Mucosa of rectum (tissue), 2 donors: ENCODE measurements at regions not wholly inside any gene's neighbourhood (a gene's known extent, or its start where the extent isn't known, plus 50 kb on each side); places are given as distances from the start of the nearest gene placed in this dataset.

Source experiments
- H3K27ac ChIP-seq, 2 donors: one replicate each; pipeline ENCODE4 v1.7.0; 2013; ENCODE audit warnings: inconsistent platforms in 2 of 2, low read depth in 2 of 2, low read length in 2 of 2
- H3K27me3 ChIP-seq, 2 donors: one replicate each; pipeline ENCODE4 v1.7.0; 2013; ENCODE audit warnings: low read length in 2 of 2; ENCODE audit not compliant: control insufficient read depth in 2 of 2, insufficient read depth in 2 of 2
- H3K36me3 ChIP-seq, 2 donors: one replicate each; pipeline ENCODE4 v1.7.0; 2013; ENCODE audit warnings: low read length in 2 of 2; ENCODE audit not compliant: control insufficient read depth in 2 of 2, insufficient read depth in 2 of 2
- H3K4me1 ChIP-seq, 2 donors: one replicate each; pipeline ENCODE4 v1.7.0; 2013; ENCODE audit warnings: low read length in 2 of 2, mild to moderate bottlenecking in 1 of 2; ENCODE audit not compliant: control insufficient read depth in 2 of 2, insufficient read depth in 2 of 2
- H3K4me3 ChIP-seq, 2 donors: one replicate each; pipeline ENCODE4 v1.7.0; 2013; ENCODE audit warnings: low read length in 2 of 2
- H3K9ac ChIP-seq, 2 donors: one replicate each; pipeline ENCODE4 v1.7.0; 2013; ENCODE audit warnings: low read length in 2 of 2, low read depth in 1 of 2, mild to moderate bottlenecking in 1 of 2
- H3K9me3 ChIP-seq, 2 donors: one replicate each; pipeline ENCODE4 v1.7.0; 2013; ENCODE audit warnings: low read length in 2 of 2; ENCODE audit not compliant: control insufficient read depth in 2 of 2
- donor health status: healthy.
- donor health status: Normal muscosa, but diverticular disease.

DNA sequence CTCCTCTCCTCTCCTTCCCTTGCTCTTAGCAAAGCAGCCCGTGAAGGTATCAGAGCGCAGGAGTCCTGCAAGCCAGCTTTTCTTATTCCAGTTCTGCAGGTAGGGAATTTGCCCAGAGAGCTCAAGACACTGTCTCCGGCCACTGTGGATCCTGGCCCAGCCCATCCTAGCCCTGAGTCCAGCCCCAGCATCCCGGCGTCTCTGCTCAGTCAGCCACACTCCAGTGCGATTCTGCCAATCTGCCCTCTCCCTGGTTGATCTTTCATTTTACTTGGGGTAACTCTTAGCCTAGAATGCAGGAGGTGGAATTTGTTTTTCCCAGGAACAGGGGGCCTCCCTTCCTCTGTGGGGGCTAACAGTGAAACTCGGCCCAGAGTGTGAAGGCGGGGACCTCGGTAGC is 176.9 kb upstream of the GSE1 start:
- peak overlapping the region; percentile 15 to 74 for H3K9ac ChIP-seq
- H3K4me3 ChIP-seq = peak overlapping the region in 1 of 2 donors; percentile 11

DNA sequence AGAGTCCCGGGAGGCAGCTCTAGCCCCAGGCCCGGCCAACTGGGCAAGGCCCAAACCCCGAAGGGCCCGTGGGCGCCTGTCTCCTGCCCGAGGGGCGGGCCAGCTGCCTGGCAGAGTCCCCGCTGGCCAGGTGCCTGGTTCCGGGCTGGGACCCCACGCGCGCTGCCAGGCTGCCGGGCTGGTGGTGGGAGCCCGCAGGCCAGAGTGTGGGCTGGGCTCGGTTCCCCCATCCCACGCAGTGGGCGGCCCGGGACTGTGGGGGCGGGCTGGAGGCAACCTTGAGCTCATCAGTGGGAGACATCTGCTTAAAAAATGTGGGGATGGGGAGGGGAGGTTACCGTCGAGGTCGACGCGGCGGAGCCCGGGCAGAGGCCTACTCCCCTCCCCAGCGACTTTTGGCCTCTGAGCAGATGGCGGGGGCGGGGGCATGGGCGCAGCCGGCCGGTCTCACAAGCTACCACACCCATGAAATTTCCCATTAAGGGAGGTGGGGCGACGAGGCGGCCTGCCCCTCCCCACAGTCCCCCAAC is 176.4 kb upstream of the GSE1 start:
- no peaks in the 10 kb centered on the region for H3K36me3 ChIP-seq
- H3K4me3 ChIP-seq = peak overlapping the region in 1 of 2 donors; percentile 11
- peak overlapping the region; percentile 91 to 95 for H3K27ac ChIP-seq
- H3K4me1 ChIP-seq = peaks cover 39 to 42% of the 10 kb centered on the region in 2 donors
- H3K27me3 ChIP-seq = no peaks in the 10 kb centered on the region
- peak overlapping the region; percentile 15 to 74 for H3K9ac ChIP-seq
- H3K9me3 ChIP-seq = no peaks in the 10 kb centered on the region

More for the DNA sequence above, 176.9 kb upstream of the GSE1 start:
- no peaks in the 10 kb centered on the region for H3K27me3 ChIP-seq
- H3K4me1 ChIP-seq = peaks cover 39 to 42% of the 10 kb centered on the region in 2 donors
- no peaks in the 10 kb centered on the region for H3K36me3 ChIP-seq
- no peaks in the 10 kb centered on the region for H3K9me3 ChIP-seq
- peak overlapping the region; percentile 91 to 95 for H3K27ac ChIP-seq

DNA sequence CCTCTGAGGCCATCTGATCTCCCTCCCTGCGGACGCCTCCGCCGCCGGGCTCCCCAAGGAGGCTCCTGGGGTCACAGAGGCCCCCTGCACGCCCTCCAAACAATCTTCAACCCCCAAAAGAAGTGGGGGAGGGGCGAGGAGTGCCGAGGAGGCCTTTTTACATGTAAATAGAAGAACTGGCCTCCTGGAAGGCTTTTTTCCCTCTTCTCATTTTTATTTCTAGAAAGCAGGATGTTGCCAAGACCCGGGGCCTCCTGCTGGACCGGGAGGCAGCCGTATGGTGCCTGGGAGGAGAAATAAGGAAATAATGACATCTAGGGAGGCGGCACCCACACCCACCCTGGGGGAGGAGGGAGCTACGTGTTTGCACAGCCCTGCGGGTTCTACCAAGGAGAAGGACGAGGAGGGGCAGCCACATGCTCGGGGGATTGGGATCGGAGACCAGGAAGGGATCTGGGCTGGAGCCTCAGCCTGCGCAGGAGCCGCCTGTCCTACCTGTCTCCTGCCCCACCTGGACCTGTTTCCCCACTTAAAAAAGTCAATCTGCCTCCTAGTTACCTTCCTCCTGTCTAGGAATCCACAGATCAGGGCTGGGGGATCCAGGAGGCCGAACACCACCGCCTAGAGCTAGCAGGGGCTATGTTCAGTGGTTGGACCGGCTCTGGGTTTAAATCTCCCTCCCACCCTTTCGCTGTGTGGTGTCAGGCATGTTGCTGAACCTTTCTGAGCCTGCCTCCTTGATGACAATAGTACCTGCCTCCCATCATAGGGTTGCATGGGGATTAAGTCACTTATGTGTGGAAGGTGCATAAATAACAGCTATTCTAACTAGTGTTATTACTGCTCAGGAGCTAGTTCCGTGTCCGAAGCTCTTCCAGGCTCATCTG is 175.7 kb upstream of the GSE1 start:
- peak overlapping the region; percentile 25 to 33 for H3K4me3 ChIP-seq
- H3K9me3 ChIP-seq = no peaks in the 10 kb centered on the region
- peak overlapping the region; percentile 64 to 74 for H3K9ac ChIP-seq
- no peaks in the 10 kb centered on the region for H3K36me3 ChIP-seq
- peaks cover 39 to 42% of the 10 kb centered on the region in 2 donors for H3K4me1 ChIP-seq
- no peaks in the 10 kb centered on the region for H3K27me3 ChIP-seq
- peak overlapping the region; percentile 91 to 95 for H3K27ac ChIP-seq

DNA sequence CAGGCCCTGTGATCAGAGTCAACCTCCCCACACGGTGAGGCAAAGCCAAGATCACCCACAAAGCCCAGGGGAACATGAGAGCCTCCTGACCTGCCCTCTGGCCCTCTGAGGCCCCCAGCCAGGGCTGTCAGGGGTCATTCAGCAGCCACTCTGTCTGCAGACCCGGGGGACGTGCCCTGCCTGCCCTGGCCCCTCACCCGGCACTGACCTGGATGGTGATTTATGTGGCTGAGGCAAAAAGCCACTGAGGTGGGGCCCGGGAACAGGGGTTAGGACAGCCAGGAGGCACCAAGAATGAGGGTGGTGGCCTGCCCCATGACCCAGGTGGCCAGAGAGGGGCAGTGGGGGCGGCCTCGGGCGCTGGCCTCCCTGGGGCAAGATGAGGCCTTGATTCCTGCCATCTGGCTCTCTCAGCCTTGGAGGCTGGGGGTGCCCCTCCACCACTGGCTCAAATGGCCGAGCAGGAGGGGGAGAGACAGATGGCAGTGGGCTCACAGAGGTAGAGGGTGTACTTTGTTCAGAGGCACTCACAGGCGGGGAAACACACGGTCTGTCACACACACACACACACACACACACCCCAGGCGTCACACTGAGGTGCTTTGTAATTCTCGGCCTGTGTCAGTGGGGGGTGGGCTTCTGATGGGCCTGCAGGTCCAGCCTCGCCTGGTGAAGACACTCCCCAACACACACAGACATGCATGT is 174.0 kb upstream of the GSE1 start:
- peaks cover 40 to 43% of the 10 kb centered on the region in 2 donors for H3K4me1 ChIP-seq
- peak overlapping the region; percentile 91 to 95 for H3K27ac ChIP-seq
- H3K4me3 ChIP-seq = no peak overlapping the region
- no peaks in the 10 kb centered on the region for H3K9me3 ChIP-seq
- H3K27me3 ChIP-seq = no peaks in the 10 kb centered on the region
- H3K9ac ChIP-seq = peak overlapping the region in 1 of 2 donors; percentile 74
- H3K36me3 ChIP-seq = no peaks in the 10 kb centered on the region

DNA sequence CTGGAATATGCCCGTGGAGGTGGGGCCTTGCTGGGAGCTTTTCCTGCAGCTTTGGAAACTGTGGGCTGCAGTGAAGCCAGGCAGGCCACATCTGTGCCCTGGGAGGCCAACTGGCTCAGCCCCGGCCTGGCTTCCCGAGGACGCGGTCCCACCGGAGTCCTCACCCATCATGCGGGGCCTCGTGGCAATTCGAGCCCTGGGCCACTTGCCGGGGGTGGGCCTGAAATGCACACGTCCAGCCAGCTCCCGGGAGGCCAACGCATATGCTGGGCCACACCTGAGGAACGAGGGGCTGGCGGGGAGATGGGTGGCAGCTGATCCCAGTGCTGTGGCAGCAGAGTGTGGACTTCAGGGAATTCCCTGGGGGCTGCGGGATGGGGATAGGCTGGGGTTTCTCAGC is 172.4 kb upstream of the GSE1 start:
- H3K27ac ChIP-seq = no peak overlapping the region
- no peak overlapping the region for H3K9ac ChIP-seq
- H3K36me3 ChIP-seq = no peaks in the 10 kb centered on the region
- no peaks in the 10 kb centered on the region for H3K9me3 ChIP-seq
- no peak overlapping the region for H3K4me3 ChIP-seq
- peaks cover 52 to 56% of the 10 kb centered on the region in 2 donors for H3K4me1 ChIP-seq
- H3K27me3 ChIP-seq = no peaks in the 10 kb centered on the region

DNA sequence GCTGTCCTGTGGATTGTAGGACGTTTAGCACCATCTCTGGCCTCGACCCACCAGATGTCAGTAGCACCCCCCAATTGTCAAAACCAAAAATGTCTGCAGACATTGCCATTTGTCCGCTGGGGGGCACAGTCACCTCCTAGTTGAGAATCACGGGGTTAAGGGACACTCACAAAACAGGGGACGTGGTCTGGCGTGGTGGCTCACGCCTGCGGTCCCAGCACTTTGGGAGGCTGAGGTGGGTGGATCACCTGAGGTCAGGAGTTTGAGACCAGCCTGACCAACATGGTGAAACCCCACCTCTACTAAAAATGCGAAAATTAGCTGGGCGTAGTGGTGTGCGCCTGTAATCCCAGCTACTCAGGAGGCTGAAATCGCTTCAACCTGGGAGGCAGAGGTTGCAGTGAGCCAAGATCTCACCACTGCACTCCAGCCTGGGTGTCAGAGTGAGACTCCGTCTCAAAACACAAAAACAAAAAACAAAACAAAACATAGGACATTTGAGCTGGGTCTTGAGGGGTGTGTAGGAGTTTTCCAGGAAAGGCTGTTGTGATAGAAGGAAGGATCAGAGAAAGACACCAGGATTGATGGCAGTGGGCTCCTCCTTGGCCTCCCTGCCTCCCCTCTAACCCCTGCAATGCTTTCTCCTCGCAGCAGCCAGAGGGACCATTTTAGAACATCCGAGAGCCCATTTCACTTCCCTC is 171.8 kb upstream of the GSE1 start:
- Histone ChIP-seq H3K4me1 (peaks cover 52 to 56% of the 10 kb centered on the region in 2 donors), H3K9ac (no peak overlapping the region), H3K9me3 (no peaks in the 10 kb centered on the region), H3K27ac (no peak overlapping the region), H3K27me3 (no peaks in the 10 kb centered on the region), H3K4me3 (no peak overlapping the region), H3K36me3 (no peaks in the 10 kb centered on the region)

DNA sequence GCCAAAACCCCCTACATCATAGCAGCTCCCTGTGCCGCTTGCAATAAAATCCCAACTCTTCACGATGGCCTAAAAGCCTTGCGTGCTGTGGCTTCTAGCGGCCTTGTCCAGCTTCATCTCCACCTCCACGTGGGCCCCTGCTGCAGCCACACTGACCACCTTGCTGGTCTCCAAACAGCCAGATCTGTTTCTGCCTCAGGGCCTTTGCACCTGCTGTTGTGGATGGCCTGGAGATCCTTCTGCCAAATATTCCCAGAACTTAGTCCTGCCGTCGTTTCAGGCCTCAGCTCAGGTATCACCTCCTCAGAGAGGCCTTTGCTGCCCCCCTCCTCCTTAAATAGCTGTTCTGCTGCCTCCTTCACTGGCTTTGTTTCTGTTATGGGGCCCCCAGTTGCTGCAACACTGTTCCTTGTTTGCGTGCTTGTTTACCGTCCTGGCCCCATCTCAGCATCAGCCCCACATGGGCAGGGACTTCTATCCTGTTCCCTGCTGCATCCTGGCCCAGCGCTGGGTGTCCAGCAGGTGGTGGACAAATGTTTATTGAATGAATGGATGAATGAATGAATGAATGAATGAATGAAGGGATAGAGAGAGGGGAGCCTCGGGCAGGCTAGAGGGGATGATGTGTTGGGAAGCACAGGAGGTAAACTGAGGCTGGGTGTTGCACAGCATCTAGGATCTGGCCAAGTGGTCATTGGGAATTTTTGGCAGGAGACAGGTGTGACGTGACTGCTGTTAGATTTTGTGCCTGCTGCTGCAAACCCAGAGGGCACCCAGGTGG is 171.0 kb upstream of the GSE1 start:
- Histone ChIP-seq H3K4me1 (peaks cover 47 to 54% of the 10 kb centered on the region in 2 donors), H3K9me3 (no peaks in the 10 kb centered on the region), H3K27ac (no peak overlapping the region), H3K36me3 (no peaks in the 10 kb centered on the region), H3K9ac (no peak overlapping the region), H3K4me3 (no peak overlapping the region), H3K27me3 (no peaks in the 10 kb centered on the region)

DNA sequence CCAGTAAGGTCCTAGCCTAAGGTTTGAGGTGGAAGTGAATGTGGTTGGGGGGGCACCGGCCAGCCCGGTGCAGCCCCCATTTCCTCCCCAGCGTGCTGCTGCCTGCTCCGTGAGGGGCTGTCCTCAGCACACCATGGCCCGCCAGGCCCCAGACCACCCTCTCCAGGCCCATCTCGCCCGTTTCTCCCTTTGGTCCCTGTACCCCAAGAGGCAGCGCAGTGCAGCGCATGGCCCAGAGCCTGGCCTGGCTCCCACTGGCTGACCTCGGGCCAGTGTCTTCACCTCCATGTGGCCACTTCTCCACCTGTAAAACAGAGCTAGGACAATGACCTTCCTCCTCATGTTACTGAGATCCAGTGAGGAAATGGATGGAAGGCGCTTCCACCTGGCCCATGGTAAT is 170.0 kb upstream of the GSE1 start:
- H3K27me3 ChIP-seq = no peaks in the 10 kb centered on the region
- no peaks in the 10 kb centered on the region for H3K9me3 ChIP-seq
- no peak overlapping the region for H3K9ac ChIP-seq
- no peak overlapping the region for H3K27ac ChIP-seq
- H3K4me1 ChIP-seq = peaks cover 49 to 53% of the 10 kb centered on the region in 2 donors
- no peaks in the 10 kb centered on the region for H3K36me3 ChIP-seq
- H3K4me3 ChIP-seq = no peak overlapping the region

DNA sequence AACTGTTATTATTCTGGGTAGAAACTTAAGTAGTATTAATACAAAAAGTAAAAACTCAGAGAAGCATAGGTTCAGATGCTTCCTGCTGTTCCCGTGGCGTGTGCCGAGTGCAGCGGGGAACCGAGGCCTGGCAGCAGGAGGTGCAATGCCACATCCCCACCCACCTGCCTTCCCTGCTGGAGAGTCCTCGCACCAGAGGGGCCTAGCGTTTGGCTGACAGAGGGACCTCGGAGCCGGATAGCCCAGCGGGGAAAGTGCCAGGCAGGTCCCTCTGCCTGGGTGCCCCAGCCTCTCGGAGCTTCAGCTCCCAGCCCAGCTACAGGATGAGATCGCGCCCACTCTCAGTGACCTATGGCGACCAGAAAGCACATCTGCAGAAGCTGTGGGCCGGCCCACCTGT is 169.6 kb upstream of the GSE1 start:
- Histone ChIP-seq H3K4me1 (peaks cover 49 to 53% of the 10 kb centered on the region in 2 donors), H3K4me3 (no peak overlapping the region), H3K27ac (no peak overlapping the region), H3K36me3 (no peaks in the 10 kb centered on the region), H3K9ac (no peak overlapping the region), H3K27me3 (no peaks in the 10 kb centered on the region), H3K9me3 (no peaks in the 10 kb centered on the region)
